HFF-Myc (cell line): ENCODE measurements at regions not wholly inside any gene's neighbourhood (a gene's known extent, or its start where the extent isn't known, plus 50 kb on each side); places are given as distances from the start of the nearest gene placed in this dataset.

Experiments used
- DNase-seq: peaks from one replicate; pipeline ENCODE4 v3.0.0-alpha.2; 2011; ENCODE audit warnings: low read depth; ENCODE audit errors: extremely low read depth
- H3K4me3 ChIP-seq: replicated peaks from 2 replicates; pipeline ENCODE4 v1.5.1; 2011; ENCODE audit warnings: low read depth, mild to moderate bottlenecking, control low read depth, low read length
- TF ChIP-seq, protein P1 (sequence below): IDR thresholded peaks from 2 replicates; pipeline ENCODE4 v1.5.1; 2012; ENCODE audit warnings: mild to moderate bottlenecking, low read depth, low read length, control low read depth; ENCODE audit errors: missing control alignments

GRCh38 chr5:71832812-71833715 lies 114.0 kb downstream of the CARTPT start:
- no peak for DNase-seq
- TF ChIP-seq, protein P1, sequence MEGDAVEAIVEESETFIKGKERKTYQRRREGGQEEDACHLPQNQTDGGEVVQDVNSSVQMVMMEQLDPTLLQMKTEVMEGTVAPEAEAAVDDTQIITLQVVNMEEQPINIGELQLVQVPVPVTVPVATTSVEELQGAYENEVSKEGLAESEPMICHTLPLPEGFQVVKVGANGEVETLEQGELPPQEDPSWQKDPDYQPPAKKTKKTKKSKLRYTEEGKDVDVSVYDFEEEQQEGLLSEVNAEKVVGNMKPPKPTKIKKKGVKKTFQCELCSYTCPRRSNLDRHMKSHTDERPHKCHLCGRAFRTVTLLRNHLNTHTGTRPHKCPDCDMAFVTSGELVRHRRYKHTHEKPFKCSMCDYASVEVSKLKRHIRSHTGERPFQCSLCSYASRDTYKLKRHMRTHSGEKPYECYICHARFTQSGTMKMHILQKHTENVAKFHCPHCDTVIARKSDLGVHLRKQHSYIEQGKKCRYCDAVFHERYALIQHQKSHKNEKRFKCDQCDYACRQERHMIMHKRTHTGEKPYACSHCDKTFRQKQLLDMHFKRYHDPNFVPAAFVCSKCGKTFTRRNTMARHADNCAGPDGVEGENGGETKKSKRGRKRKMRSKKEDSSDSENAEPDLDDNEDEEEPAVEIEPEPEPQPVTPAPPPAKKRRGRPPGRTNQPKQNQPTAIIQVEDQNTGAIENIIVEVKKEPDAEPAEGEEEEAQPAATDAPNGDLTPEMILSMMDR, result no peak
- H3K4me3 ChIP-seq, result no peak overlapping the region

GRCh38 chr5:71834601-71835000 lies 115.5 kb downstream of the CARTPT start:
- H3K4me3 ChIP-seq, result no peak overlapping the region
- TF ChIP-seq, protein P1, result no peak
- no peak for DNase-seq

- H3K4me3 ChIP-seq, result no peak overlapping the region
- no peak for DNase-seq
- TF ChIP-seq, protein P1, result no peak
These were observed 117.0 kb downstream of the CARTPT start for GRCh38 chr5:71836084-71836483.

GRCh38 chr5:71836559-71837112 lies 117.6 kb downstream of the CARTPT start:
- no peak overlapping the region for H3K4me3 ChIP-seq
- no peak for DNase-seq
- TF ChIP-seq, protein P1, result no peak

- TF ChIP-seq, protein P1, result no peak
- H3K4me3 ChIP-seq, result no peak overlapping the region
- DNase-seq, result no peak
These were observed 119.2 kb downstream of the CARTPT start for GRCh38 chr5:71838286-71838685.

DNA sequence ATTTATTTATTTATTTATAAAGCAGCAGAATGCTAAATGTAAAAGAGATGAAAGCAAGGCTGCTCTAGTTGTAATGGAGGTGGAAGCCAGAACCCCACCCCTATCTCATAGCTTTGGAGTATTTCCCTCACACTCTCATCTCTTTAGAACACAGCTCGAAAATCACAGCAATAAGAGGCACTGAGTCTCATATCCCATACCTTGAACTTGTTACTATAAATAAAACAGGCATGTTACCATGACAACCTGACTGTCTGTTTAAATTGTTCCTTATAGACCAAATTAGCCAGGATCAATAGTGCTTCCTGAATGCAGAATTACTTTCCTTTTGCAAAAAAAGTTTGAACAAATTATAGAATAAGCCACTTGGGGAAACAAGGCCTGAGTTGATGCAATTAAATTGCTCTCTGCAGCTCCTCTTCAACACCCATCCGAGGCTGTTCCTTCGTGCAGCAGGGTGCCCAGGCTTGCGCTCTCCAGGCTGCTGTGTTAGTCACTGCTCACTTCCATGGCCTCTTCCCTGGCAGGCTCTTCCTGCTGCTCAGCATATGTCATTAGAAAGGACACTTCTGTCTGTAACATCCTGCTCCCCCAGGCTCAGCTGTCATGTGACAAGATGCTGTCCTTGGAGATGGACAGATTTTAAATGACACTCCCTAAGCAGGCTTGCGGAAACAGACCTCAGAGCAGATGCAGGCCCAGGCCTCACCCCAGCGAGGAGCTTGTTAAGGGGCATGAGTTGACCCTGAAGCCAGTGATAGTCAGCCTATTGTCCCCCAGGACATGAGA lies 120.2 kb downstream of the CARTPT start:
- TF ChIP-seq, protein P1, result no peak
- H3K4me3 ChIP-seq, result no peak overlapping the region
- DNase-seq, result no peak
